ENCODE measurements at regions not wholly inside any gene's neighbourhood (a gene's known extent, or its start where the extent isn't known, plus 50 kb on each side); places are given as distances from the start of the nearest gene placed in this dataset.

DNA sequence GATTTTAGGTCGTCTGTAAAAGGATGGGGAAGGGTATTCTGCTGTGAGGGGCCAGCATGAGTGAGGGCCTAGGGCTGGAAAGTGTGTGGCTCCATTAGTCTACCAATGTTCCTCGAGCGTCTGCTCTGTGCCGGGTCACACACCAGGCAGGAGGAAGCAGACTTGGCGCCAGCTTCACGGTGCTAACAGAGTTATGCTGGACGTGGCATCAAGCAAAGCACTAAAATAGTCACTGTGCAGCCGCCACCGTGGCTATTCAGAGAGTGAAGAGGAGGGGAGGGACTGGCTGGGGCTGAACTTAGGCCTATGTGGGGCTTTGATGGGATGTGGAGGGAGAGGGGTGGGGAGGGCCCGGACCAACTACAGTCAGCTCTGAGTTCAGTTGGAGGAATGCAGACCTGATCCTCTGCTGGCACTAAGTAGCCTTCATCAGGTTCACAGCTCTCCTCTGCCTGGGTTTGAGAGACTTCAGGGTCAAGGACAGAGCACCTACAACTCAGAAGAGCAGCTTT is 83.9 kb upstream of the MSX1 start:
- no peak for DNase-seq (ENCODE audit: low read depth)

DNA sequence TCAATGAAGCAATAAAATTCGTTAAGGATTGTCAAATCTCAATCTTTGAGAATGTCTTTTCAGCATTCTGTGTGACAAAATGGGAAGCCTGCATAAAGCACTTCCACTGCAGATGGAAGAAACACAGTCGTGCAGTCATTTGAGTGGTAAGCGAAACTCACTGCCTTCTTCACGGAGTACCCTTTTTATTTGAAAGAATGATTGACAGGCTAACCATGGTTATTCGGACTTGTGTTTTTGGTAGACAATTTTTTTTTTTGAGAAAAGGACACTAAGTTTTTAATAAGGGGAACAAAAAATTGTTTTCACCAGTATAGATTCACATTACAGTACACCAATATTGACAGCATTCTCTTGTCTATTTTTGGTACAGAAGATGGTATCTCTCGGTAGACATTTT is 86.9 kb upstream of the MSX1 start:
- no peak for DNase-seq (ENCODE audit: low read depth)

DNA sequence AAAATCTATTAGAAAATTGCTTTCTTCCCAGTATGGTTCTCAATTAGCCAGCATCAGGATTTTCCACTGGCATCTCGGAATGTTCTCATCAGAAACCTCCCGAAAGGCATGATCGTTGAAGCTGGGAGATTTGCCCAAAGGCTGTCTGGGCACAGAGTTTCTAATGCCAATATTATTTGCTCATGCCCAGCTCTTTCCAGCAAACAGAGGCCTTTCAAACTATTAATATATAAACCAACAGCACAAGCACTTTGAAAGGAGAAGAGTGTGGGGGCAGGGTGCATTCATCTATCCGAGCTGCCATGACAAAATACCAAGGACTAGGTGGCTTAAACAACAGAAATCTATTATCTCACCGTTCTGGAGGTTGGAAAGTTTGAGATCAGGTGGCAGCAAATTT is 88.3 kb upstream of the MSX1 start:
- DNase-seq (ENCODE audit: low read depth), result no peak

DNA sequence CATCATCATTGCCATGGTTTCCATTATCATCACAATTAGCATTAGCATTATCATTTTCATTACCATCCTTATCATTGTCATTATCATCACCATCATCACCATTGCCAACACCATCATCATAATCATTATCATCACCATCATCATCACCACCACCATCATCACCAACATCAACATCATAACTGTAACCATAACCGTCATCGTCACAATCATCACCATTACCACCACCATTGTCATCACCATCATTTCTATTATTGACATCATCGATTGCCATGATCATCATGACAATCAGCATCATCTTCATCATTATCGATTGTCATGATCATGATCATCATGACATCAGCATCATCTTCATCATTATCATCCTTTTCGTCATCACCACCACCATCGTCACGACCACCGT is 88.9 kb upstream of the MSX1 start:
- no peak for DNase-seq (ENCODE audit: low read depth)

DNA sequence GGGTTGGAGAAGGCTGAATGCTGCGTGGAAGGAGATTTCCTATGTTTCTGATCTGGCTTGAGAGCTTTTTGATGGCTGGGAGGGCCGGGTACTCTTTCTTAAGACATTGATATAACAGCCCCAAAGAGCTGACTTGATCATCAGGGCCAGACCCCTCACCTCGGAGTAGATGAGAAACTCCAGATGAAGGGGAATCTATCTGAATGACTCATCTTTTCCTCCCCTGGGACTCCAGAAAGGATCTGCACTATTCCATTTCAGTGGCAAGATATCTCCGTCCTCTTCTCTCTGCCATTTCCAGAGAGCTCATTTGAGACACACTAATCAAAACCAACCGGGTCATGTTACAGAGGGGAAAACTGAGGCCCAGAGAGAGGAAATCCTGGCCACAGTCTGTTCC is 92.9 kb upstream of the MSX1 start:
- no peak for DNase-seq (ENCODE audit: low read depth)

DNA sequence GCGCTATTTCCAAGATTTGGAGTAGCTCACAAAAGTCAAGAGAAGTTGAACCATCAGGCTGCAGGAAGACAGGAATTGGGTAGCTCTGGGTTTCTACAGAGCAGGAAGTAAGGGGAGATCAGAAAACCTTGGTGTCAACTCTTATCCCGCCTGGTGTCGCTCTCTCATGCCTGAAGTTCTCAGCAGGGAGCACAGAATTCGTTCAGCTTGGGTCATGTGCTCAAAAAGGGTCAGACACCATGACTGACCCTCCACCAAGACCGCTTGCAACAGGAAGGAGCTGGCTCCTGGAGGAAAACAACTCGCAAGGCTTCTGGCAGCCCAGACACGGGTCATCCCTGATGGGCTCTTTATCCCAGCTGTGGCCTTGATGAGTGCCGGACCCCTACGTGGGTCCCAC is 93.7 kb upstream of the MSX1 start:
- DNase-seq (ENCODE audit: low read depth), result no peak

DNA sequence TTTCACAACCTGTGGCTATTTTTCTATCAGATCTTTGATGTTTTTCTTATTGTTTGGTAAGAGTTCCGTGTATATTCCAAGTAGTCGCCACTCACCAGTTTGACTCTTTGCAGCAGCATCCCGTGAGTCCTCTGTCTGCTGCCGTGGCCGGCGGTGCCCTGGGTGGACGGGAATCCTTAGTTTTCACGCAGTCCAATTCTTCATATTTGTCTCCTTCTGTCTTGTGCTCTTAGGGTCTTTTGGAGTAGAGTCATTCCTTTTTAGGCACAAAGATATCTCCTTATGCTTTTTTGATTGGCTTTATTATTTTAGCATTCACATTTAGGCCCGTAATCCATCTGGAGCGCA is 94.9 kb upstream of the MSX1 start:
- no peak for DNase-seq (ENCODE audit: low read depth)

DNA sequence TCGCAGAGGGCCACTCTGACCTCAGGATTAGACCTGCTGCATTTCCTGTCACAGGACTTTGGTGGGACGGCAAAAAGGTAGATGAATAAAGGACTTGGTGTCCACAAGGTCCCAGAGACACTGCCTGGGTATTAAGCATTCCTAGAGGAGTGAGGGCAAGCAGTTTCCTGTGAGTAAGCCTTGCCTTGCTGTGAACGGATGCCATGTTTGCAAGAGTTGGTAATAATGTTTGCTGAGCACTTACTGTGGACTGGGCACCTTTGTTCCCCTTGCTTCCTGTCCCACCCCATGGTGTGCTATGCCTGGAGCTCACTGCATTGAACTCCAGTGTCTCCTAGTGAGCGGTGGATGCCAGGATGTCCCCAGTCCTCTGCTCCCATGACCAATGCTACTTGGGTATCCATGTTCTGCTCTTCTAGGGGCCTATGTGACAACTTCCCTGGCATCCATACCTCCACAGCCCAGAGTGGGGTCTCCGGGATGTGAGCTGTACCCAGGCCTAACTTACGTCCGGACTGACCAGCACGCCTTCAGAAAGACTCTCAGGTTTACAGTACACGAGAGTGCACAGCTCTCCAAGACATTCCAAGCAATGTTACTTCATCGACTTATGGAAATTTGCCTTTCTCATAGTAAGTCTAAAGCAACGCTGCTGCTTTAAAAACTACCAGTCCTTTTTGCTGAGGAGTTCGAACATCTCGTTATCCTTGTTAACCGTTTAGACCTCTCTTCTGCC is 95.5 kb upstream of the MSX1 start:
- no peak for DNase-seq (ENCODE audit: low read depth)

DNA sequence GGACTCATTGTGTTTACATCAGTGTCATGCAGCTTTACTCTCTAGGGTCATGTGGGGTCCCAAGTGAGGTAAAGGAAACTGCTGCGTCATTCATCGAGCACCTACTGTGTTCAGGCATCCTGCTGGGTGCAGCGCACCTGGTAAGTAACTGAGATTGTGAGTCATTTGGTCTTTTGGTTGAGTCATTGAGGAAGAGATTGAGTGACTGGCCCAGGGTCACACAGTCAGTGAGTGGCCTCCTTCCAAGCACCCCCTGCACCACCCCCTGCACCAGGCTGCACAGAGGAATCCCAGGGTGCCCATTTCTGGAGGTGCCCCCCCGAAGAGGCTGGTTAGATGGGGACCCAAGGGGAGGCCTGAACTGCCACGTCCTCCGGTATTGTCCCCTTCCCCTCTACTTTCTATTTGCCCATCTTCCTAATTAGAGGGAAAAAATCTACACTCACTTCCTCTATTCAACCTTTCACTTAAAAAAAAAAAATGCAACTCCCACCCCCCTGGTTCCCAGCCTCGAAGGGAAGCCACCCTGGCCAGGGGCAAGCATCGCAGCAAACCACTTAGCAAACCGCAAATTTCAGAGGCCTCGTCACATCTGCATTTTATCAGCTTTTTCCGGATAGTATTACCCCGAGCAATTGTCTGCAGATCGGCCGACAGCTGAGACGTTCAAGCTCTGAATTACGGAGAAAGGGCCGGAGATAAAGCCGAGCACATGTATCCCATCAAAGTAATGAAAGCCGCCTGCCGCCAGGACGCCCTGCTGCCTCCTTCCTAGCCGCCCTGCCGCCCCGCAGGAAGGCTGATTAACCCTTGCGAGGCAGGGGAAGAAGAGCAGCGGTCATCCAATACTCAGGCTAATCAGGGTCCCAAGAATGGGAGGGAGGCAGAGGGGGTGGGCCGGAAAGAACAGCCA is 96.3 kb upstream of the MSX1 start:
- no peak for DNase-seq (ENCODE audit: low read depth)

DNA sequence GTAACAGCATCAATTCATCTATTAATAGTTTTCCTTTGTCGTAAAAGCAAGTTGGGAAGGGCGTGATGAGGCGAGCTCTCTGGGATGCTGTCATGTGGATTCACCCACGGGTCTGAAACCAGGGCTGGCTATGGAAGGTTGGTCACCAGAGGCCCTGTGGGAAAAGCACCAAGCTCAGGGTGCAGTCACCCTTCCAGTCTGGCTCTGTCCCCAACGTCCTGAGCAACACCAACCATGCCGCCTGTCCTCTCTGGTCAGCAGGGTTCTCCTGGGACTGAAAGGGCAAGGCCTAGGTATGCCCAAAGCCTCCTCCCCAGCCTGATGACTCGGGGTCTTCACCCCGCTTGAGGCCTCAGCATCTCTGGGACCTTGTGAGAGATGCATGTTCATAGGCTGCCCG is 97.2 kb upstream of the MSX1 start:
- no peak for DNase-seq (ENCODE audit: low read depth)

DNA sequence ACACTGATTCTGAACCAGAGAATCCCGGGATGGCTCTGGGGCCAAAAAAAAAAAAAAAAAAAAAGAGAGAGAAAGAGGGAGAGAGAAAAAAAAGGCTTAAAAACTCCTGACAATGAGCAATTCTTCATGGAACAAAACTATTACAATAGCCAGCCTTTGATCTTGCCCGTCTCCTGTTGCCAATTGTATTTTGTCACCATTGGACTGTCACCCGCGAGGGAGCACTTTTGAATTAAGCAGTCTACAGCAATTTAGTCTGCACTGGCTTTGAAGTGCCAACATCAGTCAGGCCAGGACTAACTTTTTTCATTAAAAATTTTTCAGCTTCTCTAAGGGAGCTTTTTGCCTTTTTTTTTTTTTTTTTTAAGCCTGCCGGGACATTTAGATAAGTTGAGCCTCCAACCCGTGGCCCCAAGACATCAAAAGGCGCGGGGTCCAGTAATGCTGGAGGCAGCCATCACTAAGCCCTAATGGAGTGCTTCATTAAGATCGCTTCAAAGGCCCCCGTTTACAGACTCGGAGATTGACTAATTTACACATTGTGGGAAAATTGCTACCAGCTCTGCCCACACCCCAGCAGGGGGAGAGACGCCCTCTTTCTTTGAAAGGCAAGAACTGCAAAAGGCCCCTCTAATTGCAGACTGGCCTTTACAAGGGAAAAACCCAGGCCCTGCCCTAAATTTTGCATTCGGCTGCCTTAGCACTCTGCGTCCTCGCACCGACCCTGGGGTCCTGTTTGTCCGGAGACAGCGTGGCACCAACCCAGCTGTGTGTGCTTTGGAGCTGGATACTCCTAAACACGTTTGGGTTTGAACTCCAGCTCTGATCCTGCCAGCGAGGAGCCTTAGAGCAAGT is 98.1 kb upstream of the MSX1 start:
- no peak for DNase-seq (ENCODE audit: low read depth)

DNA sequence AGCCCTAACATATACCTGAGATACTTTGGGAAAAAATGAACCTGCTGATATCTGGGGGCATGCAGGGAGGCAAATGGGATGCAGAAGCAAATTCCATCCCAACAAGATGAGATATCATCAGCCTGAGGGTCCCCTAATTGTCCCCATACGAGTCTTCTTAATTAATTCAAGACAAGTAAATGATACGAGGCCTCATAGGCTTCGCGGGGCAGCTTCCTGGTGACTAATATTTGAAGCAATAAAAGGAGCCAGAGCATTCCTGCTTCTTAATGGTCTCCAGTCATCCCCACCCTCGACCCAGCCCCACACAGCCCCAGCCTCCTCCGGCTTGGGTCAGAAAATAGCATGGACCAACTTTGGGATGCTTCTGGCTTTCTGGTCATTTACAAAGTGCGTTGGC is 99.6 kb upstream of the MSX1 start:
- no peak for DNase-seq (ENCODE audit: low read depth)

DNA sequence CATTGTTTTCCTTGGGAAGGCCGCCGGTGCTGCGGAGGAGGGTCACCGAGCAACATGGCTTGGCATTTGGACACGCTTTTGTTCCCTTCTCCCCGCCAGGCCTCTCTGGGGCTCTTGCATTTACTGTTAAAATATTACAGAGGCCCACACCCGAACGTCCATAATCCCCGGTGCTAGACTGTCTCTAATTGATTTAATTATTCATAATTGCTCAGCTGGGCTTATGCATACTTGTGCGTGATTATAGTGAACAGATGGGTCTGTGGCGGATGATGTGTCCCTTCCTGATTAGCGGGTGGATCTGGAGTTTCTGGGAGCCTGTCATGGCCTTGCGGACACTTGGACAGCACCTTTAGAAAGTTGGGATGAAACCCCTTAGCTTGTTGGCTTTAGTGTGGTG is 100.2 kb upstream of the MSX1 start:
- DNase-seq (ENCODE audit: low read depth), result no peak

DNA sequence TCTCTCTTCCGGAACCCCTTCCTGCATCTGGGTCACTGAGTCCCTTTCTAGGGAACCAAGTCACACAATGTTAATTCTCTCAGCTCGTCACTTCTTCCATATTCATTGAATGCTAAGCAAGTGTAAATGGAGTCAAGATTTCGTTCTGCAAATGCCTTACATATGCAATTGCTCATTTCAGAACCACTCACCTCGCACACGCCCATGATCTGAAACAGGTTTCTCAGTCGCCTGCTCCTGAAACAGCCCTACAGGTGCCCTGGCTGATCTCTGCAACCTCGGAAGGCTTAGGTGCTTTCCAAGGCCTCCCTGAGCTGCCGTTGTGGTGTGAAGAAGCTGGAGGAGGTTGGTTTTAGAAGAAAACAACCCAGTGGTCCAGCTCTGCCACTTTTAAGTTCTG is 100.8 kb upstream of the MSX1 start:
- DNase-seq (ENCODE audit: low read depth), result no peak

DNA sequence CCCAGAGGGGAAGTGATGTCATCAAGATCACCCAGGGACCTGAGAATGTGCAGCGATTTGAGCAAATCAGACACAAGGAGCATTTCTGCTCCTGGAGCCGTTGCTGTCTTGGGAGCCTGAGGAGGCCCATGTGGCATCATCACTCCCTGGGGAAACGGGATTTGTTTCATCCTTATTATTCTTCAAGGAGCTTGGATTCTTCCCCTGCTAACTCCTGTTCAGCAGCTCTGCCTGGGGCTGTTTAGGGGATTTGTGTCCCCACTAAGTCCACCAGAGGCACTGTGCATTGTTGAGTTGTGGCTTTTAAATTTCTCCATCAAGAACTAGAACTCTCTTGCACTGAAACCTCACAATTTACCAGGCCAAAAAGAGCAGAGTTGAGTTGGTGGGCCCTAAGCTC is 104.2 kb upstream of the MSX1 start:
- no peak for DNase-seq (ENCODE audit: low read depth)

DNA sequence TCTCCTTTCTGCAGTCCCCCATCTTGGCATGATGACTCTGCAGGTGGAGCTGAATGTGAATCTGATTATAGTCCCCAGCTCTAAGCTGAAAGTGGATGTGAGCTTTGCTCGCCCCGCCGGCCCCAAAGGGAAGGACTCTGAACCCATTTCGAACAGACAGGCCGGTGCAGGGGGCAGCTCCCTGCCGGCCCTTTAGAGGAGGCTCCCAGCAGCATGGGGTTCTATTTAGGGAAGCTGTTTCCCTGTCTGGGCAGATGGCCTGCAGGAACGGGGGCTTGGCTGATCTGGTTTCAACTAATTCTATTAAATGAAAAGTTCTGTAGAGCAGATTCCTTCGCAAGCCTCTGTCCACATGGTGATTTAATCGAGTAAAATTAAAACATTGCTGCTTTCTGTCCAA is 104.8 kb upstream of the MSX1 start:
- no peak for DNase-seq (ENCODE audit: low read depth)

DNA sequence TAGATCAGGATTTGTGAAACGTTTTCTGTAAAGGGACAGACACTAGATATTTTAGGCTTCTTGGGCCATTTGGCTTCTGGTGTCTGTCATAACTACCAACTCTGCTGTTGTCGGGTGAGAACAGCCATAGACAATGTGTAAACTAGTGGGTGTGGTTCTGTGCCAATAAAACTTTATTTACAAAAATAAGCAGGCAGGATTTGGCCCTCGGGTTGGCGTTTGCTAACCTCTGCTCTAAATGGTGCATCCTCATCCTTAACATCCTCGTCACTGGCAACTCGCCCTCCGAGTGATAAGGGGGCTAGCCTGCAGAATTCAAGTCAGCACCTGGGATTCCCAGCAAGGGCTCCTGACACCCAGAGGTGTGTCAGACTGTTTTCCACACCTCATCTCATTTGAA is 105.8 kb upstream of the MSX1 start:
- DNase-seq (ENCODE audit: low read depth), result no peak

DNA sequence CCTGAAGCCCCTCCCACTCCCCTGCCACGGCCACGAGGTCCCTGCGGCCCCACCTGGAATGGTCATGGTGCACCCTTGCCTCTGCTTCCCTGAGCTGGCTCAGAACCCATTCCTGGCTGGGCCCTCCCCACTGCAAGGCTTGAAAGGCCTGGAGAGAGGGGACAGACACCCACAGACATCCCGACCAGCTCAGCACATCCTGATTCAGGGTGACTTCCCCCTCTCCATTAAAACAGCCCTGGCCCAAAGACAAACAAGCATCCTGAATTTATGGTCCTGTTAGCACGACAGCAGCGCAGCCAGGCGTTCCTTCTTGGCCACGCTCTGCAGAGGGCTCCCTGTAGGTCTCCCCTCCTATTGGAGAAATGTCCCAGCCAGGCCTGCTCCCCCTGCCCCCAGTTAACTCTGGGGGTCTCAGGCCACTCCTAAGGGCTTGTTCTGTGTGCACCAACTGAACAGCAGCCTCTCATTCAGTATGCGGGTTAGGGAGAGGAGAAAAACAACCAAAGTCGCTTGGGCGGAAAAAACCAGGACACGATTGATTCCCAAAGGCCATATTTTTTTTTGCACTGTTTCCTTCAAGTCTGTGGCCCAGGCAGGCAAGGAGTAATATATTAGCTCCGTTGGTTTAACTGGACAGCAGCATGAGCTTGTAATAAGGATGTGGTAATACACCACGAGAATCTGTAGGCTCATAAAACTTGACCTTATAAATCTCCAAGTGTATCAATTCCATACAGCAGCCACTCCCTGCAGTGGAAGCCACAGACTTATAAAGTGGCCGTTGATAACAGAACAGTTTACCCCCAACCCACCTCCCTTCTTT is 106.7 kb upstream of the MSX1 start:
- DNase-seq (ENCODE audit: low read depth), result no peak

DNA sequence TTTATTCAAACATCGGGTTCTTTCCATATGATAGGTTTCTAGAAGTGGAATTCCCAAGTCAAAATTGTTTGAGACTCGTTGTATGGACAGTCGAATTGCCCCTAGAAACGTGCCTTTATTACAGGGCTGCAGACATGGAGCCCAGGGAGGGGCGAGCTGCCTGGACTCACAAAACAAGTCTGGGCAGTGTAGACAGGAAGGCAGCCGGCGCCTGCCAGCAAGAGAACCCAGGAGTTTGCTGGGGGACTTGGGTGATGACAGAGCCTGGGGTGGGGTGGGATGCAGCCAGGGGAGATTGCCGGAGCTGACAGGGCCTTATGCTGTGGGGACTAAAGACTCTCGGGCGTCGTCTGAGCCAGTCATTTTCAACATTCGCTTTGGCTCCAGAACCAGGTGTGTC is 107.4 kb upstream of the MSX1 start:
- DNase-seq (ENCODE audit: low read depth), result no peak

DNA sequence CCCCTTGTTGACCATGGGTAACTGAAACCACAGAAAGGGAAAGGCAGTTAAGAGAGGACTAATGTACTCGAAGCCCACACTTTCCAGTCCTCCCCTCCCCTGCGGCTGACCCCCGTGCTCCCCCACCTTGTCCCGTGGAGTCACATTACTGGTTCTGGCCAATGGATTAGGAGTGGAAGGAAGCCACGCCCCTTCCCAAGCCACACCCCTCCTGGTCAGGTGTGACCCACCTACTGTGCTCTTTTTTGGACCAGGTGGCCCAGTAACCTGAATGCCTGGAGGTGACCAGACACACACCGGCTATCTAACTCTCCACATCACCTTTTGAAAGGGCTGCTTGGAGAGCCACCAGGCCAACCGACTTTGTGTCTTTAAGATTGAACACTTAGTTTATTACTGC is 109.3 kb upstream of the MSX1 start:
- DNase-seq (ENCODE audit: low read depth), result no peak

DNA sequence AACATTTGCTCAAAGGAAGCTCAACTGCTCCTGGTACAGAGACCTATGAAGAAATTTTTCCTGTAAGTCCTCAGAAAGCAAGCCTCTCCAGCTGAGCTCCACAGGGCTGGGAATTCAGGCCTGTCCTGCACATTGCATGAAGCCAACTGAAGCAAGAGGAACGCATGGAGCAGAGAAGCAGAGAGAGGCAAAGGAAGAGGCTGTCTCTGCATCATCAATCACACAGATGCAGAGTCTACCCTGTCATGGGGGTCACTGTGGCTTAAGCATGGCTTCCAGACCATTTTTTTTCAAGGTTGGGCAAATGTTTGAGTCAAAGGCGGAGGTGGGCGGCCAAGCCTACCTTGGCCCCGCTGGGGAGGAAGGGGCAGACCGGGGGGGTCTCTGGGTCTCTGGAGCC is 110.3 kb upstream of the MSX1 start:
- no peak for DNase-seq (ENCODE audit: low read depth)
